ENCODE measurements at regions not wholly inside any gene's neighbourhood (a gene's known extent, or its start where the extent isn't known, plus 50 kb on each side); places are given as distances from the start of the nearest gene placed in this dataset.

DNA sequence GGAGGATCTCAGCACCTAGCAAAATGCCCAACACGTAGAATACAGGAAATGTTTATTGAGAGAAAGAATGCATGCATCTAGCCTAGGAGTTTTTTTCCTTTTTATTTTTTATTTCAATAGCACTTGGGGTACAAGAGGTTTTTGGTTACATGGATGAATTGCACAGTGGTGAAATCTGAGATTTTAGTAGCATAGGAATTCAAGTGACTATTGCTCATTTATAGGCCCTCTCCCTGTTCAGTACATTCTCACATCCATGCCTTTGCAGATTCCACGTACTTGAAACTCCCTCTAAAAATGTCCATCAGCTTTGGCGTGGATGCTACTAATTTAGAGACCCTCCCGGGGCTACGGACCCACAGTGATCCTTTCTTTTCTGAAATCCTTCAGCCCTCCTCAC lies 61.7 kb upstream of the PIAS1 start:
- no peak for DNase-seq (ENCODE audit: low spot score)

DNA sequence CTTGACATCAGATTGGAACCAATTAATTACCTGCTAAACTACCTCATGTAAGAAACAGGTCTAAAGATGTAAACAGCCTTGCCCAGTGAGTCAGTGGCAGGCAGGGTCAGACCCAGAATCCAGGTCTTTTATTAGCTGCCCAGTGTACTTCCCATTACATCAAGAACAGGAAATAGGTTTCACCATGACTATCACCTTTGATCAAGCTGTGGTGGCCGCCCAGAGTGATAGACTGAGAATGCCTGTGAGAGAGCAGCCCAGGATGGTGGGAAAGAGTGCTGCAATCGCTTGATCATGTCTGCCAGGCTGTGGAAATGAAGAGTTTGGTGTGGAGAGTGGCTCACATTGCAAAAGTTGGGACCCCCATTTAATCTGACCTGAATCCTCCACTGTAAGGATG lies 61.3 kb upstream of the PIAS1 start:
- DNase-seq (ENCODE audit: low spot score), result no peak

- no peak for DNase-seq (ENCODE audit: low spot score)
These were observed 56.1 kb upstream of the PIAS1 start for GRCh38 chr15:67997996-67998395.

GRCh38 chr15:67998599-67999133 lies 55.4 kb upstream of the PIAS1 start:
- no peak for DNase-seq (ENCODE audit: low spot score)

DNA sequence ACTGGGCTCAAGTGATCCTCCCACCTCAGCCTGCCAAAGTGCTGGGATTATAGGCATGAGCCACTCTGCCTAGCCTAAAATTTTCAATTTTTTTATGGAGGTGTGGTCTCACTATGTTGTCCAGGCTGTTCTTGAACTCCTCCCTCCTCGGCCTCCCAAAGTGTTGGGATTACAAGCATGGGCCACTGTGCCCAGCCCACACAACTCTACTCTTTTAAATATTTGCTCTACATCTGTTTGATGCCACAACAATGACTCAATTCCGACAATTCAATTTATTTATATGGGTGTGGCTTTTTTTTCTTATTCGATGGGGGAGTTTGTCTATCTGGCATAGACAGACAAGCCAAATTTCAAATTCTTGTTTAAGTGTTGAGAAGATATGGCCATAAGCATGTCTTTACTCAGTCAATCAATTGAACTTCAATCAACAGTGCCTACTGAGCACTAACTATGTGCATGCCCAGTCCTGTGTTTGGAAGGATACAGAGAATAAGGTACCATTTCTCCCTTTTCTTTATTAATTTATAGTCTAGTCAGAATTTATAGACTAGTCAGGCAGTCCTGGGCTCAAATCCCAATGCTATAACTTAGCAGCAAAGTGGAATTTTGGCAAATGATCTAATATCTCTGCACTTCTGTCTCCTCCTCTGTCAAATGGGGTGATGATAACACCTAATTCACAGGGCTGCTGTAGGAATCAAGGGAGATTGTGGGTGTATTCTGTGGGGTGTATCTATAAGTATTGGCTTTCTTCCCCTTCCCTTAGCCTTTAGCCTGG lies 54.6 kb upstream of the PIAS1 start:
- DNase-seq (ENCODE audit: low spot score), result no peak

- no peak for DNase-seq (ENCODE audit: low spot score)
These were observed 53.4 kb upstream of the PIAS1 start for GRCh38 chr15:68000754-68001153.

DNA sequence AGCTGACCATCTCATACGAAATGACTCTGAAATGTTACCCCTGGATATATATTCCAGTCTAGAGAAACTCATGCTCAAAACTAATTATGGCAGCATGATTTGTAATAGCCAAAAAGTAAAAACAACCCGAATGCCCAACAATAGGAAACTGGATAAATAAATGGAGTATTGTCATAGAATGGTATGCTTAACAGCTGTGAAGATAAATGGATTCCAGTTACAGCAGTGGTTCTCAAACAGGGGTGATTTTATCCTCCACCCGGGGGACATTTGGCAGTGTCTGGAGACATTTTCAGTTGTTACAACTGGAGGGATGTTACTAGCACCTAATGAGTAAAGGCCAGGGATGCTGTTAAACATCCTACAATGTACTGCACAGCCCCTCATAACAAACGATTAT lies 52.3 kb upstream of the PIAS1 start:
- no peak for DNase-seq (ENCODE audit: low spot score)

- DNase-seq (ENCODE audit: low spot score), result no peak
These were observed 50.8 kb upstream of the PIAS1 start for GRCh38 chr15:68003297-68003696.
